Superior temporal gyrus (tissue), 1 donor: ENCODE measurements at regions not wholly inside any gene's neighbourhood (a gene's known extent, or its start where the extent isn't known, plus 50 kb on each side); places are given as distances from the start of the nearest gene placed in this dataset.

Experiments used
- DNase-seq: peaks from one replicate; pipeline ENCODE4 v3.0.0-alpha.2; 2016; ENCODE audit errors: extremely low spot score

- DNase-seq = no peak
These were observed 51.8 kb upstream of the PAX1 start for GRCh38 chr20:21653628-21654027.

- DNase-seq = no peak
These were observed 62.0 kb upstream of the PAX1 start for GRCh38 chr20:21643417-21643816.

- DNase-seq = no peak
These were observed 64.9 kb upstream of the PAX1 start for GRCh38 chr20:21640556-21640955.

GRCh38 chr20:21633829-21634228 lies 71.6 kb upstream of the PAX1 start:
- DNase-seq = no peak

GRCh38 chr20:21632735-21633053 lies 72.8 kb upstream of the PAX1 start:
- no peak for DNase-seq

- DNase-seq = no peak
These were observed 73.3 kb upstream of the PAX1 start for GRCh38 chr20:21632031-21632734.

GRCh38 chr20:21628800-21629199 lies 76.7 kb upstream of the PAX1 start:
- DNase-seq = no peak

- no peak for DNase-seq
These were observed 81.7 kb upstream of the PAX1 start for GRCh38 chr20:21623781-21624094.

GRCh38 chr20:21623074-21623780 lies 82.2 kb upstream of the PAX1 start:
- DNase-seq = no peak

GRCh38 chr20:21622097-21622857 lies 83.2 kb upstream of the PAX1 start:
- DNase-seq = no peak

GRCh38 chr20:21618759-21619416 lies 86.6 kb upstream of the PAX1 start:
- DNase-seq = no peak

GRCh38 chr20:21615617-21616080 lies 89.8 kb upstream of the PAX1 start:
- peak; percentile 96 for DNase-seq

- DNase-seq = no peak
These were observed 90.5 kb upstream of the PAX1 start for GRCh38 chr20:21614980-21615379.

- DNase-seq = no peak
These were observed 92.0 kb upstream of the PAX1 start for GRCh38 chr20:21613512-21613911.

- DNase-seq = no peak
These were observed 95.5 kb upstream of the PAX1 start for GRCh38 chr20:21609981-21610380.

- DNase-seq = peak; percentile 86
These were observed 95.4 kb upstream of the NKX2-2 start for GRCh38 chr20:21609221-21609620.

GRCh38 chr20:21608777-21609176 lies 94.9 kb upstream of the NKX2-2 start:
- DNase-seq = no peak

GRCh38 chr20:21607971-21608725 lies 94.3 kb upstream of the NKX2-2 start:
- peak; percentile 95 for DNase-seq

GRCh38 chr20:21601799-21602198 lies 87.9 kb upstream of the NKX2-2 start:
- no peak for DNase-seq

- no peak for DNase-seq
These were observed 72.8 kb upstream of the NKX2-2 start for GRCh38 chr20:21586682-21587081.

- no peak for DNase-seq
These were observed 69.8 kb upstream of the NKX2-2 start for GRCh38 chr20:21583486-21584168.
